Lower leg skin (tissue), 3 donors: ENCODE measurements at regions not wholly inside any gene's neighbourhood (a gene's known extent, or its start where the extent isn't known, plus 50 kb on each side); places are given as distances from the start of the nearest gene placed in this dataset.

Experiments used
- CTCF ChIP-seq, 3 donors: fragments of 450-650 bp; IDR thresholded peaks; one replicate each; pipeline ENCODE4 v1.5.1; 2016; ENCODE audit warnings: antibody characterized with exemption in 3 of 3, mild to moderate bottlenecking in 3 of 3, moderate library complexity in 2 of 3
- POLR2A ChIP-seq, 2 donors: fragments of 450-650 bp; IDR thresholded peaks; one replicate each; pipeline ENCODE4 v1.6.1; 2016 to 2017; ENCODE audit warnings: antibody characterized with exemption in 2 of 2, mild to moderate bottlenecking in 1 of 2, moderate library complexity in 1 of 2

GRCh38 chr2:147147802-147148201 is 697.0 kb upstream of the ACVR2A start:
- TF ChIP-seq POLR2A (IDR thresholded peaks at IDR 0.05) (no peak), CTCF (IDR thresholded peaks at IDR 0.05) (no peak)
